Nucleus accumbens (tissue), 56 donors: ENCODE measurements at regions not wholly inside any gene's neighbourhood (a gene's known extent, or its start where the extent isn't known, plus 50 kb on each side); places are given as distances from the start of the nearest gene placed in this dataset.

ENCODE experiments used
- DNase-seq, 56 donors: peaks; one replicate each; lab custom pipeline; 2025; lab: John Stamatoyannopoulos, UW

DNA sequence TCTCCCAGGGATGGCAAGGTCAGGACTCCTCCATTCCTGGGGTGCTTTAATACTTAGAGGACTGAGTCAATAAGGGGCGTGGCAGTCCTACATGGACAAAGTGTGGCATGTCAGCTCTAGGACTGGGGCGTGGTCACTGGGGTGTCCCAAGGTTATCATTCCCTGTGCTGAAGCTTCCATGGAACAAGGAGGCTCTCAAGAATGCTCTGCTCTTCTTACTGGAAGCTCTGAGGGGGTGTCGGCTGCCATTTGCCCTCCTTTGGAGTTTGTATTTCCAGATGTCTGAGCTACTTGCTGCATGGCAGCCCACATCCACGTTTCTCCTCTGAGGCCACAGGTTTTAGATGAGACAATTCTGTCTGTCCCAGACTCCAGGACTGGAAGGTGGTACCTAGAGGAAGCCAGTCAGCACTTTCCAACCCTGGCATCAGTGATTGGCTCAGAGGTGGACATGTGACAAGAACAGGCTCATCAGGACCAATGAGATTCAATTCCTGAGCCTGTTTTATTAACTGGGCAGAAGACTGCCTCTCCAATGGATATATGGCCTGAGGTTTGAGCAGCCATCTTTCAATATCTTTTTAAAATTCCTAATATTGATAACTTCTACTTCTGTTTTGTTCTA lies 128.9 kb upstream of the ARL4C start:
- no peak for DNase-seq

DNA sequence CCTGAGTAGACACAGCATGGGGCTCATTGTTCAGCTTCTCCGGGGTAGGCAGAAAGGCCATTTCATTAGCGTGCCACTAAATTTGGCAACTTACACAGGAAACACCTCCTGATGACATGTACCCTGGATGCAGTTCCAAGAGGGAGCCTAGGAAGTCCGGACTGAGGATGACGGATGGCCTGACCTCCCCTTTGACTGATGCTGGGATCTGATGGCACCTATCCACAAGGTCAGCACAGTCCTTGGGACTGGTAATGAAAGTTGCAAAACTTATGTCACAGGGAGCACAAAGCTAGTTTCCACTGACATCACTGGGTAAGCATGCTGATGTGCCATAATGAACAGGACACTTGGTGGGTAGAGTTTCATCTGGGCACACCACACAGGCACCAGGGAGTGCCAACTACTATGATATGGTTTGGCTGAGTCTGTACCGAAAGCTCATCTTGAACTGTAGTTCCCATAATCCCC lies 126.7 kb upstream of the ARL4C start:
- DNase-seq, result no peak

DNA sequence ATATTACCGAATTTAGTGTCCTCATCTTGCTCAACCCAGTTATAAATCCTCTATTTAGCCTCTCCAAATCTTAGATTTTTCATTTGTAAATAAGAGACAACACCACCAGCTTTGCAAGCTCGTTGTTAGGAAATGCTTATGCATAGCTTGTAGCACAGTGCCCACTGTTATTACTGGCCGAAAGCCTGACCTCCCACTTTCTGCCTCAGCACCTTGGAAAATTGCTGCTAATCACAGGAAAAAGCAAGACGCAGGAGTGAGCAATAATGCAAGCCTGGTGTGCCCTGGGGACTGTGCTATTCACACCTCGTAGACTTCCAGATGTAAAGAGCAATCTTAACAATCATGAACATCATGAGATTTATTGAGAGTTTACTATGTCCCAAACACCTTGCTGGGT lies 124.2 kb upstream of the ARL4C start:
- DNase-seq, result no peak

DNA sequence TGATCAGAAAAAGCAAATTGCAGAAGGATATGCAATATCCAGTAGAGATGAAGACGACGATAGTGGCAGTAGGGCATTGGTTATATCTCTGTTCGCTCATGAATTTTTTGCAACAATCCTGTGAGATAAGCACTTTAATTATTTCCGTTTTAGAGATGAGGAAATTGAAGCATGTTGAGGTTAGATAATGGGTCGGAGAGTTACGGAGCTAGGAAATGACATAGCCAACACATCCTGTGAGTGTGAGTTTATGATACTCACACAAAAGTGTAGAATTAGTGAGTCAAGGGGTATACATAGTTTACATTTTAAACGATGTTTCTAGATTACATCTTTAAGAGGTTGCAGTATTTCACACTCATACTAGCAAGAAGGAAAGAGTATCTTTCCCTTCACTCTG lies 123.1 kb upstream of the ARL4C start:
- DNase-seq, result no peak

DNA sequence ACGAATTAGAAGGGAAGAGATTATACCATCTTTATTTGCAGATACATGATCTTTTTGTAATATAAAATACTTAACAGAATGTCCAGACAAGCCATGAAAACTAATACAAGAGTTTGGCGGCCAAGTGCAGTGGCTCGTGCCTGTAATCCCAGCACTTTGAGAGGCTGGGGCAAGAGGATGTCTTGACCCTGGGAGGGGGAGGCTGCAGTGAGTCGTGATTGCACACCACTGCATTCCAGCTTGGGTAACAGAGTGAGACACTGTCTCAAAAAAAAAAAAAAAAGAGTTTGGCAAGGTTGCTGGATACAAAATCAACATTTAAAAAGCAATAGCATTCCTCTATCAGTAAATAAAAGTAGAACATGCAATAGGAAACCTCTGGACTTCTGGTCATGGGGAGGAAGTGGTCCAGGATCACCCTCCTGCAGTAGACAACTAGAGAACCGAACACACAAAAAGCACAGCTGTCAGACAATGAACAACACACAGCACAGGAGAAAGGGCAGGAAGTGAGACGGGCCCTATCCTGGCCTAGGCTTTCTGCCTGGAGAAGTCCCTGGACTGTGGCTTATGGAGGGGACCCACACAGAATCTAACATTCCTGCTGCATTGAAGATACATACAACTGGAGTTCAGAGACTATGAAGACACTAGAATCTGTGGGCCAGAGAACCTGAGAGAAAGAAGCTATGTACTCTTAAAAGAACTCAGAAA lies 118.9 kb upstream of the ARL4C start:
- DNase-seq, result no peak

DNA sequence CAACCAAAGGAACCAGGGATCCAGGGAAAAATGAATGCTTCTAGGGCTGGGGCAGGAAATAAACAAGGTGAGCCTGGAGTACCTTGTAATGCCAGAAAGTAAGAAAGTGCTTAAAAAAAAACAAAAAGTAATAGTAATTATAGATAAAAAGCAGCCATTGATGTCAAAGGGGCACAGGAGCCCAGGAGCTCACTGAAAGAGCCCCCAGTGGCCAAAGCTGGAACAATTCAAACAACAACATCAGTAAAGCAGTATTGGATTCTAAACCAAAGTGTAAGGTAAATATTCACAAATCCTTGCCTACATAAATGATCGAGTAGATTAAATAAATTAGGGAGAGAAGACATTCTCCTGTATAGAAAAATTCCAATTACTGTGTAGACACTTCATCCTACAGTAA lies 114.3 kb upstream of the ARL4C start:
- DNase-seq, result no peak

DNA sequence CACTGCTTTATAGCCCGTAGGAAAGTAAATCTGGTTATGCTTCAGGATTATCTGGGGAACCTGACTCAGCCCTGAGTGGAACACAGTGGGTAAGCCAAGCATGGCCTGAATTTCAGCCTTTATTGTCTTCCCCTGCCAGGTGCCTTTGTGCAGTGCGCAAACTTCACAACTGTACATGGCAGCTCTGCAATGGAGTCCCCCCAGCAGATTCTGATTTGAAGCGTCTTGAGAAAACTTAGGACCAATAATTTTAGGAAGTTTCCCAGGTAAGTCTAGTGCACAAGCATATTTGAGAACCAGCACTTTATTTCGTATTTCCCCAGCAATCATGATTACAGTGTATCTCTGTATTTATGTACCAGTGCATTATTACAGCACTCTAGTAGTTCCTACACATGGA lies 112.1 kb upstream of the ARL4C start:
- no peak for DNase-seq

DNA sequence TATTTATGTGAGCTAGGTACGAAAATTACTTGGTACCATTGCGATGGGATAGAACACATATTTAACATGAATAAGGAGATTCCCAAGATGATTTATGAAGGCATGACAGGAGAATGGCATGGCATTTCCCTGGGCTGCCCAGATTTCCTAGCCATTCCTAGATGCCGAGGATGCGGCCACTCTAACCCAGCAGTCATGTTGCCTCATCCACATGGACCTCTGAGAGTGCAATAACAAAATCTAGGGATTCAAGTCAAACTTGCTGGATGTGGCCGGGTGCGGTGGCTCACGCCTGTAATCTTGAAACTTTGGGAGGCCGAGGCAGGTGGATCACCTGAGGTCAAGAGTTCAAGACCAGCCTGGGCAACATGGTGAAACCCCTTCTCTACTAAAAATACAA lies 110.8 kb upstream of the ARL4C start:
- no peak for DNase-seq

DNA sequence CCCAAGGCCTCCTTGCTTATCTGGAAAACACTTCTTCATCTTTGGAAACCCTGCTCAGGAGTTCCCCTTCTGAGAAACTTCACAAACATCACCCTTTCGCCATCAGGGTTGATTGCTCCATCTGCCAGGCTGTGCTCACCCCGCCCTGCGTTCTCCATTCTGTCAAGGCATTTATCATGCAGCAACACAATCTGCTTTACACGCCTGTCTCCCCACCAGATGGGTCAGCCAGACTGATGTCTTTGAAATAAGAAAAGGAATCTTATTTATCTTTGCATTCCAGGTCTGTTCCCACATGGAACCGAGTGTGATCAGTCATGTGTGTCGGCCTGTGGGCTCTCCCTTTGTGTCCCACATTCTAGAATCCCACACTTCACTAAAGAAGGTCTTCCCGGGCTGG lies 110.0 kb upstream of the ARL4C start:
- DNase-seq, result no peak

DNA sequence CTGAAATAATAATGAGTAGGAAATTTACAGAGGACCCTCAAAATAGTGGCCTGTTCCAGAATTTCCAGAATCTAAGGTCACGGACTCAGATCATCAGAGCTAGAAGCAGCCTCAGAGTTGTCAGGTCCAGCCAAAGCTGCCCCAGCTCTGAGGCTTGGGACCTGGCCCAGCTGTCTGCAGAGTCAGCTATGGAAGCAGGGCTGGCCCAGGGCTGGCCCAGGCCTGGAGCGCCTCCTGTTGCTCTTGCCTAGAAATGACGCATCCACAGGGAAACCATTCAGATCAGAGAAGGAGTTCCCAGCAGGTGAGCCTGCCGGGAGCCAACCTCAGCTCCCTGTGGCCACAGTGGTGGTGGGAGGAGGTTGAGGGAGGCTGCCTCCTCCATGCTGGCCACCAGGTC lies 106.7 kb upstream of the ARL4C start:
- DNase-seq, result no peak

DNA sequence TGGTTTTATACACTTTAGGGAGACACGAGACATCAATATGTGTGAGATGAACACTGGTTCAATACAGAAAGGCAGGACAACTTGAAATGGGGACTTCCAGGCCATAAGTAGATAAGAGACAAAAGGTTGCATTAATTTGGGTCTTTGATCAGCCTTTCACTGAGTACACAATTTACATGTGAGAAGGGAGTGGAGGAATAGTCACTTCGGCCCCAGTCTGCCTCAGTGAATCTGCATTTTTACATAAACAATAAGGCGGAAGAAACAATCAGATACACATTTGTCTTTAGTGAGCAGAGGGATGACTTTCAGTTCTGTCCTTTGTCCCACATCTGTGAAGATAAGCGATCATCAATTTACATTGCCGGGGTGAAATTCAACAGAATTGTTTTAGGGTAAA lies 104.3 kb upstream of the ARL4C start:
- no peak for DNase-seq

DNA sequence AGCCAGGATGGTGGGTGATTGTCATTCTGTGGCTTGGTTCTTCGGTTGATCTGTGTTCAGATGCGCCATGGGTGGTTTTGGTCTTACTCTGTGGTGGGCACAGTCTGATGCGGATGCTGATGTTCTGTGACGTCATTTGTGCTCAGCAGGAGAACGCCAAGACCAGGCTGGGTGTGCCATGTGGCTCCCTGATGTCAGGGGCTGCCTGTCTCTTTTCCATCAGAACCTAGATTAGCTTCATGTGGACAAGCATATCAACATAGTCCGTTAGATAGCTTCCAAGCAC lies 100.6 kb upstream of the ARL4C start:
- DNase-seq, result no peak

DNA sequence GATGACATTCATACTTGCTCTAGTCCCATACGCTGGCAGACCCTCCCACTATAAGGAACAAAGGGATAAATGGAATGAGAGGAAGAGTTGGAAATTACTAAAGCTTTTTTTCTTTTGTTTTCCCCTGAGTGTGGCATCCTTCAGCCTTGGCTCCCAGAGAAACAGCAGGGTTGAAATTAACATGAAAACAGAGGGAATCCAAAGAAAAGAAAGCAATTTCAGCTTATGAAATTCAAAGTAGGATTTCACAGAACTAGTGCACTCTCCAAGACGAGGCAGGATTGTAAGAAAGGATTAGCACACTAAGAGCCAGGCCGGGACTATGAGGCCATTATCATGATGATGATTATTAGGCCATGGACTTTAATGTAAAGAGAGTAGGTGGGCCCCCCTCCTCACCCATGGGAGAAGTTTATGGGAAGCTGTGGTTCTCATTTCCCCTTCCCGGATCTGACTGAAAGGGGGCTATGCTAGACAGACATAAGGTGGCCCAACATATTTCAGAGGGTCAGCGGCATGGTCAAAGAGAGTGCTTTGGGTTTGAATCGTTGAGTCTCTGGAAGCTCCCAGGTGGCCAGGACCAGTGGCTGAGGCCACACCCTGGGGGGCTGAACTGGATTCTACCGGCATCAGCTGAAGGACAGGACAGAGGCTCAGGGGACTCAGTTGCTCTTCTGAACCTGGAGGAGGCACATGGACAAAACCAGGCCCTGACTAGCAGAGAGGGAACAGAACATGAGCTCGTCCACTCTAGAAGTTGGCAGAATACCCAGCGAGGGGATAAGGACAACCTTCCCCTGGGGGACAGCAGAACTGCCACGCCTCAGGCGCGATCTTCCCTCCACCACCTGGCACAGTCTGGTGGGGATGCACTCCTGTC lies 100.1 kb upstream of the ARL4C start:
- no peak for DNase-seq

DNA sequence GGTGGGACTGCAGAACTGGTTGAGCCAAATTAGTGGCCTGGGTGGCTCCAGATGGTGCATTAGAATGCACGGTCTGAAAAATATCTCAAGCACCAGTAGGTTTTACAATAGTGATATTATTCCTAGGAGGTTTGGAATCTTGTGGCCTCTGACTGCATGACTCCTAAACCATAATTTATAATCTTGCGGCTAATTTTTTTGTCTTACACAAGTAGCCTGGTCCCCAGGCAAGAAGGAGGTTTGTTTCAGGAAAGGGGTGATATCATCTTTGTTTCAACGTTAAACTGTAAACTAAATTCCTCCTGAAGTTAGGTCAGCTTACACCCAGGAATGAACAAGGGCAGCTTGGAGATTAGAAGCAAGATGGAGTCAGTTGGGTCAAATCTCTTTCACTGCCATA lies 98.9 kb upstream of the ARL4C start:
- no peak for DNase-seq

DNA sequence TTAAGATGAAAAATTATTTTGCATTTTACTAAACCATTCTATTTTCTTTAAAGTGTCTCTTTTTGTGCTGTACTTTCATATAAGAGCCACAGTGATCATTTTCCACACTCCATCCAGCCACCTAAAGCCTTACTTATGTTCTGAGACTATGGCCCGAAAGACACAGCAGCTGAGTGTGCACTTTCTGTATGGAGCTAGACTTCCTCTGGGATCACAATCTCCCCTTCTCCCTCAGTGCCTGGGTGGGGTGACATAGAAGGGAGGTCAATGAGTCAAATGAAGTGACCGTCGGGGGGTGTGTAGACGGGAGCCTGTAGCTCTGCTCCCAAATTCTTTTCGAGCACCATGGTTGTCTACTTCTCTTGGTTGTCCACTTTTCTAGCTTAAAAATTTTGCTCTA lies 97.8 kb upstream of the ARL4C start:
- DNase-seq, result no peak

DNA sequence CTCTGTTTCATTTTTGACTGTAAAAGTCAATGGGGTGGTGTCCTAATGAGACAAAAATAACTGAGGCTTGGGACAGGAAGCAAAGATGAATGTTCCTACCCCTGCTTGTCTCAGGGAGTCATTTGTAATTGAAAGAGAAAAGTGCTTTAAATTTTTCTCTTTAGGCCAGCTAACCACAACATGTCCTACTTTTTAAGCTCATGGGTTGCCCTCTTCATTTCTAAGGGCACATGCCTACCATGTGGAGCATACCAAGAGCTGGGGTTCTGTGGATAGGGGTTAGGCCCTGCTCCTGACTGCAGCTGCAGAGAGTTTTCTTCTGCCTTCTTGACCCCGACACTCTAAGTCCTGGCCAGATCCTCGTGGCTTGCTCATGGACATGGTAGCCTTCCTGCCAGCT lies 96.8 kb upstream of the ARL4C start:
- DNase-seq, result no peak

DNA sequence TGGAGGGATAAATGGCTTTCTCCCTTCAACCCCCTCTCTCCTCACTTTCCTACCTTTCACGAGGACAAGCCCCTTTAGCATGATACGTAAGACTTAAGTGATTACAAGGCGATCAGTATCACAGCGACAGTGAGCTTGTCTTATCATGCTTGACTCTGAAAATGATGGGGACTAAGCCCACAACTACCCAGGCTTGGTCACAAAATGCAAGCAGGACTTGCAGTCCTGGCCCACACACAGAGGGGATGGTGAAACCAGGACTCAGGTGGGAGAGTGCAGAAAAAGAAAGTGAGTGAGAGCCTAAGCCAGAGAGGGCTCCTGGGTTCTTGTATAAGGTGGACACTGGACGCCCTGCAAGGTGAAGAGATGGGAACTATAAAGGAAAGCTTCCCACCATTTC lies 95.7 kb upstream of the ARL4C start:
- no peak for DNase-seq

DNA sequence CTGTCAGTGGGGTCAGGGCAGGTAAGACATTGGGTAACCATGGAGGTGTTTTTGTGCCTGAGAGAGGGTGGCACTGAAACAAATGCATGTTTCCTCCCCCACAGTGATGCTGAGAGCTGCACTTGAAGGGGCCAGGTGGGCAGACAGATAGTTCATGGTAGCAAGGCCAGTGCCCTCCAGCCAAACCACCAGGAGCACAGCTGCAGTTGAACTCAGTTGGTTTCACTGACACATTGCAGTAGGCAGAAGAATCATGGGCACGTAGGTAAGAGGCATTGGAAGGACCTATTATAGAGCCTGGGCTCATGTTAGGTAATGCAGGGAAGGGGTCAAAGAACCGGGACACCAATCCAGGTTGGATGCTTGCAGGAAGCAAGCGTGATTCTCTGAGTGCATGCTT lies 93.2 kb upstream of the ARL4C start:
- DNase-seq, result no peak

DNA sequence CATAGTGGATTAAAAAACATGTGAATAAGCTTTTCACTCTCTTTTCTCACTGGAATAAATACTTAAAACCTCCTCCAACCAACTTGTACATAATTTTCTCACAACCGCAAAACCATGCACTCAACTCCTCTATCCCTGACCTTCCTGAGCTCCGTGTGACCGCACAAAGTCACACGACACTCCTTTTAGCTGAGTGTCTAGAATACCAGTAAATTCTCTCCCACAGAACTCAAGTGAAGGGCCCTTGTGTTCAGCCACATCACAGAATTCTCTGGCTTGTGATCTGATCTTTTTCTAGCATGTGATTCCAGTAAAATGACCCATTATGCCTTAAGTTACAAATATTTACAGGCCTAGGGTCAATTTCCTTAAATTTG lies 91.2 kb upstream of the ARL4C start:
- DNase-seq, result no peak

DNA sequence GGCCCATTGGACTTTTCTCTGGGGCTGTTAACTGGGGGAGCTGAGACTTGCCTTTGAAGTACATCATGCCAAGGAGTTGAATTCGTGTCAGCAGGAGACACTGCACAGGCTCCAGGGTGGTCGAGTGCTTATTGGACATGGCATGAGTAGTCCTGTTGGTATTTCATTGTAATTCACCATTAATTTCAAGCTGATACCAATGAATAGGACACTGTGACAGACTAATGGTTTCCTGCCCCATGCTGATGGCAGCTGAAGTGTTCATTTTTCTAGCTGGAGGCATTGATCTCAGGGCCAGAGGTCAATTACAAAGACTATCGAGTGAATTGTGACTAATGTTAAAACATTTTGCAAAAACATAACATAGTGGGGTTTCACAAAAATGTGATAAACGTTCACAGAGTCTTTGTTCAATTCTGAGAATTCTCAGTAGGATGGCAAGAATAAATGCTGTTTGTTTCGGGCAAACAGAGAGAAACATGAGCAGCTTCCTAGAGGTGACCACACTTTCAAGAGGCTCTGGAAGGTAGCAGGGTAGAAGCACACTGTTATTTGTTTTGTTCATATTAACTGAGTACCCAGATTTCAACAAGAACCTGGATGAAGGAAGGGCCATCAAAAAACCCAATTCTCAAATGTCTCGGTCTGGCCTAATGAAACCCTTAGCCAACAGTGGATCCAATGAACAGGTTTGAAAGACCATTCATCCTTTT lies 90.6 kb upstream of the ARL4C start:
- DNase-seq, result no peak

DNA sequence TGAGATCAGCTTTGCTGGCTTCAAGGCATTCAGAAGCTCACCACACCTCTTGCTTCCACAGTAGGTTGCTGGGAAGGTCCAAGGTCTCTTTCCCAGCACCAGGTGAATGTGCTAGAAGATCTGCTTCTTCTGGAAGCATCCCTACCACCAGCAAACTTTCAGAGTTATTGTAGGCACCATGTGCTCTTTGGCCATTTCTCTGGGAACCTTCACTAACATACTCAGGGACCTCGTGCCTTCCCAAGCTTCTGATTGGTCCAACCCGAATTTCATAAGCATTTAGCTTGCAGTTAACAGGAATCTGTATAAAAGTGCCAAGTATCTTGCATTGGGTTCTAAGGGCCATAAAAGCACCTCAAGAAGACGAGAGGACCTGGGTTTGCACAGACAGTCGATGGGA lies 86.5 kb upstream of the ARL4C start:
- DNase-seq, result no peak
